Thymus (tissue), 11 donors: ENCODE measurements at regions not wholly inside any gene's neighbourhood (a gene's known extent, or its start where the extent isn't known, plus 50 kb on each side); places are given as distances from the start of the nearest gene placed in this dataset.

Experiments
- DNase-seq, 9 donors: peaks; one replicate each; pipeline ENCODE4 v3.0.0-alpha.2; 2013; ENCODE audit warnings: low spot score in 9 of 9, low read depth in 6 of 9, missing footprints in 1 of 9
- H3K27ac ChIP-seq, 2 donors: one replicate each; pipeline ENCODE4 v1.5.1; 2013; ENCODE audit warnings: control low read depth in 1 of 2, low read depth in 1 of 2, low read length in 1 of 2, mild to moderate bottlenecking in 1 of 2, moderate library complexity in 1 of 2
- H3K27me3 ChIP-seq, 2 donors: one replicate each; pipeline ENCODE4 v1.5.1; 2013; ENCODE audit warnings: low read length in 1 of 2; ENCODE audit not compliant: control insufficient read depth in 2 of 2, insufficient read depth in 1 of 2
- H3K36me3 ChIP-seq, 2 donors: one replicate each; pipeline ENCODE4 v1.5.1; 2013; ENCODE audit warnings: low read length in 1 of 2, mild to moderate bottlenecking in 1 of 2, moderate library complexity in 1 of 2; ENCODE audit not compliant: control insufficient read depth in 2 of 2, insufficient read depth in 2 of 2
- H3K4me1 ChIP-seq, 2 donors: one replicate each; pipeline ENCODE4 v1.5.1; 2013; ENCODE audit warnings: low read length in 2 of 2; ENCODE audit not compliant: control insufficient read depth in 2 of 2, insufficient read depth in 2 of 2
- H3K4me3 ChIP-seq, 2 donors: one replicate each; pipeline ENCODE4 v1.5.1; 2013; ENCODE audit warnings: low read length in 2 of 2, control low read depth in 1 of 2, mild to moderate bottlenecking in 1 of 2
- H3K9me3 ChIP-seq, 2 donors: one replicate each; pipeline ENCODE4 v1.5.1; 2013; ENCODE audit warnings: low read length in 1 of 2, mild to moderate bottlenecking in 1 of 2; ENCODE audit not compliant: control insufficient read depth in 2 of 2, insufficient read depth in 1 of 2
- WGBS: extraction: QIAGEN DNeasy Blood & Tissue Kit; methylation state at CpG from one replicate; pipeline ENCODE4 v1.1.7; 2013; 5-methylcytosine and 5-hydroxymethylcytosine counted together
- donor health status: healthy.

DNA sequence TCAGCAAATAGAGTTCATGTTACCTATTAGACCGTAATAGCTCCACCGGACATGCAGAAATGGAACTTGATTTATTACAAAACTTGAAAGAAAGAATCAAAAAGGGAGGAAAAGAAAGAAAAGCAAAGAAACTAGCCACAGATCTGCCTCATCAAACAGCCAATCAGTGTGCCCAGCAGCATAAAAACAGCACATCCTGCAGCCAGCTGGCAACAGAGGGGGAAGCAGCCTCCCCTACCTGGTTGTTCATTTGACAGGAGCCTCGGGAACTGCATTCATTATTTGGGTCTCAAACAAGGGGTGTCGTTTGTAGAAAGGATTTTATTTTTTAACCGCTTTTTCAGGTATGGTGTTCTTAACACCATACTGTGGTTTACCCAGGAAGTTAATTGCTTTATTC lies 181.5 kb upstream of the TOPAZ1 start:
- Histone ChIP-seq H3K27ac (no peak overlapping the region), H3K27me3 (peaks cover 0 to 25% of the 10 kb centered on the region in 2 donors), H3K36me3 (no peaks in the 10 kb centered on the region), H3K9me3 (no peaks in the 10 kb centered on the region), H3K4me3 (no peak overlapping the region), H3K4me1 (peaks cover 3 to 13% of the 10 kb centered on the region in 2 donors)
- DNase-seq: no peak
- 60% methylated on average over 5 of the region's 5 CpGs for WGBS

GRCh38 chr3:44061268-44061667 lies 180.4 kb upstream of the TOPAZ1 start:
- no peak for DNase-seq
- peaks cover 0 to 25% of the 10 kb centered on the region in 2 donors for H3K27me3 ChIP-seq
- peaks cover 3 to 13% of the 10 kb centered on the region in 2 donors for H3K4me1 ChIP-seq
- WGBS: 93% methylated on average over 3 of the region's 3 CpGs
- no peaks in the 10 kb centered on the region for H3K36me3 ChIP-seq
- no peak overlapping the region for H3K4me3 ChIP-seq
- no peak overlapping the region for H3K27ac ChIP-seq
- H3K9me3 ChIP-seq: no peaks in the 10 kb centered on the region

DNA sequence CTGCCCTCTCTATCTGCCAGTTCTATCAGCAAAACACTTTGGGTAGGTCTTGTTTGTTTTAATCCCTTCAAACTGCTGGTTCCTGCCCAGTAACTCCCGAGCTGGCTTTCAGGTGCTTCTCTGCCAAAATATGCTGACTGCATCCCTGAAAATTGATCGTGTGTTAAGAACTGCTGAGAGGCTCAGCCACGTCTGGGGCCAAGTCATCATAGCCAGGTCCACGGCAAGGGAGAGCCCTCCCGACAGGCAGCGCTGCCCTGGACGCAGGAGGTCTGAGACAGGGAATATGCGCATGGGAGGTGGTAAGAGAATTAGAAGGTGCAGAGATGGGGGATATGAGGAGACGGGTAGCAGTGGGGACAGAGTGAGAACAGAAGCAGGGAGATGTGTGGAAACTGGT lies 179.7 kb upstream of the TOPAZ1 start:
- peaks cover 0 to 23% of the 10 kb centered on the region in 2 donors for H3K27me3 ChIP-seq
- no peak overlapping the region for H3K27ac ChIP-seq
- peaks cover 3 to 13% of the 10 kb centered on the region in 2 donors for H3K4me1 ChIP-seq
- H3K9me3 ChIP-seq: no peaks in the 10 kb centered on the region
- no peaks in the 10 kb centered on the region for H3K36me3 ChIP-seq
- no peak overlapping the region for H3K4me3 ChIP-seq
- WGBS: 93% methylated on average over 9 of the region's 9 CpGs
- DNase-seq: no peak

DNA sequence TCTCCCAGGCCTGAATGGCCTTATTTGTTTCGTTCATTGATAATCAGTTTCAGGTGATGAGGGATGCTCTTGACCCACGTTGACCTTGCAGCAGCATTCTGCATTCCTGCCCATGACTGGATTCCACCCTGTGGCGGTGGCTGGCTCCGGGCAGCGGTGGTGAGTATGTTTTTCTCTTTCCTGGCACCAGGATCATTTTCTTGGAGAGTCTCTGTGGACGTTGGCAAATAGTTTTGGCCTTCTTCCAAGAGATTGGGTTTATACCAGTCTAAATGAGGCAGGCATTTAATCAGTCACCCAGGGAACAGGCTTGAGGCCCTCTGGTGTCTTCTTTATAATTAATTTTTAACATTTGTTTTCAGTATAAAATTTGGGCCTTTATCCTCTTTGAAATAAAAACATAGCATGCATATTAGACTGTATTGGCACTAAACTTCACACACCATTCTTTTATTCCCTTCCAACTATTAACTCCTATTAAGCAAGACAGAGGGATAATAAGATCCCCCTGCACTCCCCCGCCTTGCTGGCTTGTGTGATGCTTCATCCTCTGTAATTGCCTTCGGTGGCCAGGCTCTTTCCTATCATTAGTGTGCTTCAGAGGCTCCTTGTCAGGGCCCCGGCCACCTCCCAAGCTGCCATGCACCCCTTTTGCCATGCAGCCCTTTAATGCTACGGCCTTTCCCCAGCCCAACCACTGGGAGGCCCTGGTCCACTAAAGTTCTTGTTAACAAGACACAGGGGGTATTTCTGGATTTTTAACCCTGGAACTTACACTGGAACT lies 176.2 kb upstream of the TOPAZ1 start:
- DNase-seq: no peak
- Histone ChIP-seq H3K9me3 (no peaks in the 10 kb centered on the region), H3K4me3 (no peak overlapping the region), H3K4me1 (no peaks in the 10 kb centered on the region), H3K27ac (no peak overlapping the region), H3K36me3 (no peaks in the 10 kb centered on the region), H3K27me3 (peaks cover 0 to 8% of the 10 kb centered on the region in 2 donors)
- 94% methylated on average over 10 of the region's 10 CpGs for WGBS

DNA sequence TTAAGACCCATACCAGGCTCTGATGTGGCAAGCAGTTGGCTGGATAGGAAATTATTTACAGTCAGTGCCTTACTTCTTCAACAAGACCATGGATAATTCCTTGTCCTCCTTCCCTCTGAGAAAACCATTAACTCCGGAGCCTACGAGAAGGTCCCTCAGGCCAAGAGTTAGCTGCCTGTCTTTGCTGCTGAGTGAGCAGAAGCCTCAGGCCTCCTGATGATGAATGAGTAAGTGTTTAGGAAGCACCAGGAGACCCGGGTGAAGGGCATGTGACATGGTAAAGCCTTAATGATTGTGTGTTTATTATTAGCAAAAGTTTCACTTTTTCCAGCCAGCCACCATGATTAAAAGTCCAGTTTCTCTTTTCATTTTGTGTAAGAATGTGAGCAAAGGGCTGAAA lies 174.9 kb upstream of the TOPAZ1 start:
- WGBS: 73% methylated on average over 3 of the region's 3 CpGs
- H3K4me3 ChIP-seq: no peak overlapping the region
- DNase-seq: no peak
- H3K4me1 ChIP-seq: no peaks in the 10 kb centered on the region
- no peaks in the 10 kb centered on the region for H3K9me3 ChIP-seq
- no peak overlapping the region for H3K27ac ChIP-seq
- H3K36me3 ChIP-seq: no peaks in the 10 kb centered on the region
- peaks cover 0 to 8% of the 10 kb centered on the region in 2 donors for H3K27me3 ChIP-seq

DNA sequence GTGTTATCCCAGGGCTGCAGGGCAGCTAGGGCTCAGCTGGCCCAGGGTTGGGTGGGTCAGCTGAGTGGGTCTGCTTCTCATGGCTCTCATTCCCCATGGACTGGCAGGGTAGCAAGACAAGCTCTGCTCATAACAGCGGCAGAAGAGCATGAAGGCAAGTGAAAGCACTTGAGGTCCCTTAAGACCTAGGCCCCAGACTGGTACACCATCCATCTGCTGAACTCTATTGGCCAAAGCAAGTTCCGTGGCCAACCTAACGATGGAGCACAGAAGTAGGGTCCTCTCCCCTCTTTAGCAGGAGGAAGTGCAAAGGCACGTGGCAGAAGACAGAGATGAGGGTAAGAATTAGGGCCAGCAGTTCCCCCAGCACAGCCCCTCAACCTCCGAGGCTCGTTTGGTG lies 174.3 kb upstream of the TOPAZ1 start:
- no peaks in the 10 kb centered on the region for H3K36me3 ChIP-seq
- H3K9me3 ChIP-seq: no peaks in the 10 kb centered on the region
- DNase-seq: no peak
- no peaks in the 10 kb centered on the region for H3K4me1 ChIP-seq
- WGBS: 83% methylated on average over 6 of the region's 6 CpGs
- peaks cover 0 to 3% of the 10 kb centered on the region in 2 donors for H3K27me3 ChIP-seq
- no peak overlapping the region for H3K4me3 ChIP-seq
- no peak overlapping the region for H3K27ac ChIP-seq

GRCh38 chr3:44068753-44069152 lies 172.9 kb upstream of the TOPAZ1 start:
- Histone ChIP-seq H3K4me3 (no peak overlapping the region), H3K27ac (no peak overlapping the region), H3K27me3 (no peaks in the 10 kb centered on the region), H3K36me3 (no peaks in the 10 kb centered on the region), H3K4me1 (no peaks in the 10 kb centered on the region), H3K9me3 (no peaks in the 10 kb centered on the region)
- 96% methylated on average over 3 of the region's 3 CpGs for WGBS
- DNase-seq: no peak

- no peak for DNase-seq
- 71% methylated on average over 5 of the region's 5 CpGs for WGBS
- H3K27ac ChIP-seq: no peak overlapping the region
Measured at GRCh38 chr3:44069276-44069675, 172.4 kb upstream of the TOPAZ1 start.

DNA sequence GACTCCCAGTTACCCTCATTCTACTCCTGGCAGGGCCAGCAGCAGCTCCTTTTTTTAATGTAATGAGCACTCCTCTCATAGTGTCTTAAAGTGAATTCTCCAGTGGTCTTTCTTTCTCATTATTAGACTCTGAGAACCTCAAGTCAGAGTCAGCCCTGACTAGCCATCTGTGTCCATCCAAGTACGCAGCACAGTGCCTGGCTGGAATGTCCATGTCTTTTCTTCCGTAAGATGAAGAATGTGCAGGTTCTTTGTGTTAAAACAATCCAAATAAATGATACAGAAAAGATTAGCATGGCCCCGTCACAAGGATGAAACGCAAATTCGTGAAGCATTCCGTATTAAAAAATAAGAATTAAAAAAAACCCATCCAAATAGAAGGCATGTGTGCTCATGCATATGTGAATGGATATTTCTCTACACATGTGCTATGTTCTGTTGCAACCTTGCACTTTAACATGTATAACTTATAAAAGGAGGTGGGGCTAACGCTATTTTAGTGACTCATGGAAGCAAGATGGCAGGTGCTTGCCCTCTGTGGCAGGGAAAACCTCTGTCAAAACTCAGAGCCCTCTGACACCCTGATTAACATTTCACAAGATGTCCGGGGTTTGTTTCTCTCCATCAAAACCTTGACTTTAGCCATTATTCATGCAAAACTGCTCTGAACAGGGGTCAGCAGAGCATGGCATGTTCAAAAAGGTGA lies 170.7 kb upstream of the TOPAZ1 start:
- H3K9me3 ChIP-seq: no peaks in the 10 kb centered on the region
- H3K27me3 ChIP-seq: peaks cover 0 to 5% of the 10 kb centered on the region in 2 donors
- H3K27ac ChIP-seq: no peak overlapping the region
- 98% methylated on average over 8 of the region's 8 CpGs for WGBS
- H3K4me1 ChIP-seq: no peaks in the 10 kb centered on the region
- H3K36me3 ChIP-seq: no peaks in the 10 kb centered on the region
- no peak for DNase-seq
- no peak overlapping the region for H3K4me3 ChIP-seq

More at GRCh38 chr3:44069276-44069675, 172.4 kb upstream of the TOPAZ1 start:
- Histone ChIP-seq H3K9me3 (no peaks in the 10 kb centered on the region), H3K4me1 (no peaks in the 10 kb centered on the region), H3K27me3 (no peaks in the 10 kb centered on the region), H3K4me3 (no peak overlapping the region), H3K36me3 (no peaks in the 10 kb centered on the region)
